Sigmoid colon (tissue), 4 donors: ENCODE measurements at regions not wholly inside any gene's neighbourhood (a gene's known extent, or its start where the extent isn't known, plus 50 kb on each side); places are given as distances from the start of the nearest gene placed in this dataset.

Experiments
- CTCF ChIP-seq, 4 experiments: fragments of 450-650 bp in 3 of 4; fragments of 200-600 bp in 1 of 4; IDR thresholded peaks; one replicate each; pipeline ENCODE4 v1.5.1; 2016 to 2019; ENCODE audit warnings: antibody characterized with exemption in 4 of 4, mild to moderate bottlenecking in 3 of 4, moderate library complexity in 2 of 4
- EP300 ChIP-seq, 4 donors: sonication (generic); formaldehyde crosslinking; IDR thresholded peaks; one replicate each; pipeline ENCODE4 v1.6.1; 2017; ENCODE audit warnings: antibody characterized with exemption in 4 of 4
- POLR2A ChIP-seq, 2 donors: fragments of 450-650 bp; IDR thresholded peaks; one replicate each; pipeline ENCODE4 v1.6.1; 2016; ENCODE audit warnings: antibody characterized with exemption in 2 of 2, mild to moderate bottlenecking in 2 of 2, moderate library complexity in 2 of 2
- POLR2AphosphoS5 ChIP-seq, 4 donors: sonication (generic); formaldehyde crosslinking; IDR thresholded peaks; one replicate each; pipeline ENCODE4 v1.6.1; 2017; ENCODE audit warnings: antibody characterized with exemption in 4 of 4

- no peak for TF ChIP-seq CTCF (IDR thresholded peaks at IDR 0.05)
- TF ChIP-seq POLR2A (IDR thresholded peaks at IDR 0.05) = no peak
- no peak for TF ChIP-seq EP300 (IDR thresholded peaks at IDR 0.05)
- no peak for TF ChIP-seq POLR2AphosphoS5 (IDR thresholded peaks at IDR 0.05)
Observed at GRCh38 chrX:17262123-17262522, 112.9 kb upstream of the NHS start.
